Activated CD4-positive, alpha-beta memory T cell treated with anti-CD3 and anti-CD28 coated beads, Interleukin-2, amount 10 ng/mL, durations not matched to agents 7 days and 5 days (primary cell): ENCODE measurements at regions not wholly inside any gene's neighbourhood (a gene's known extent, or its start where the extent isn't known, plus 50 kb on each side); places are given as distances from the start of the nearest gene placed in this dataset.
"Not testable (repeated sequence)": the region's sequence is repeated elsewhere in the genome, so short reads cannot be mapped to it uniquely, and the experiment has no call there.

ENCODE experiments used
- CTCF ChIA-PET: fragments of 350-600 bp; sonication (Branson Sonifier 250); formaldehyde crosslinking; loops from one replicate; lab custom pipeline; 2021; ENCODE audit warnings: antibody characterized with exemption, inconsistent platforms; lab: Charles Lee
- POLR2A ChIA-PET: fragments of 350-600 bp; sonication (Branson Sonifier 250); formaldehyde crosslinking; loops from one replicate; lab custom pipeline; 2021; ENCODE audit warnings: antibody characterized with exemption; lab: Charles Lee
- DNase-seq: peaks from one replicate; pipeline ENCODE4 v3.0.0-alpha.2; 2020
- H3K27ac Mint-ChIP-seq: one replicate; pipeline ENCODE4 v1.8.0; 2021; ENCODE audit warnings: mild to moderate bottlenecking, mixed read lengths
- H3K27me3 Mint-ChIP-seq: one replicate; pipeline ENCODE4 v1.8.0; 2021; ENCODE audit warnings: mixed read lengths
- H3K36me3 Mint-ChIP-seq: one replicate; pipeline ENCODE4 v1.8.0; 2021; ENCODE audit warnings: low read depth, mixed read lengths
- H3K4me1 Mint-ChIP-seq: one replicate; pipeline ENCODE4 v1.8.0; 2021; ENCODE audit warnings: mixed read lengths
- H3K4me3 Mint-ChIP-seq: one replicate; pipeline ENCODE4 v1.8.0; 2021; ENCODE audit warnings: mild to moderate bottlenecking, mixed read lengths
- H3K9me3 Mint-ChIP-seq: one replicate; pipeline ENCODE4 v1.8.0; 2021; ENCODE audit warnings: mixed read lengths

DNA sequence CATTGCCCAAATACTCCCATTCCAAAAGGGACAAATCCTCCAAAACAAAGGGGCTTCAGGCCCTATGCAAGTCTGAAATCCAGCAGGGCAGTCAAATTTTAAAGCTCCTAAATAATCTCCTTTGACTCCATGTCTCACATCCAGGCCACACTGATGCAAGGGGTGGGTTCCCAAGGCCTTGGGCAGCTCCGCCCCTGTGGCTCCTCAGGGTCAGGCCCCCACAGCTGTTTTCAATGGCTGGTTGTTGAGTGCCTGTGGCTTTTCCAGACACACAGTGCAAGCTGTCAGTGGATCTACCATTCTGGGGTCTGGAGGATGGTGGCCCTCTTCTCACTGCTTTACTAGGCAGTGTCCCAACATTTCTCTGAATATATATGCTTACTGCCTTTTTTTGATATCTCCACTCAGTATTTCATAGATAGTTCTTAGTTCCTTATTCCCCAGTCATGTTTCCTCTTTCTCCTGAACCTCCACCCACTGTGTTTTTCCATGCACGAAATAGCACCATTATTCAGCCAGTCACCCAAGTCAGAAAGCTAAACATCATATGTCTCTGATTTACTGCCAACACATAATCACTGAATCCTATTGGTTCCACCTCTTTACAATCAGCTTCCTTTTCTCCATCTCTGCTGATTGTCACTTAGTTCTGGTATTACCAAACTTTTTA lies 172.6 kb upstream of the CACNA2D1 start:
- Mint-ChIP-seq H3K4me1 (no peaks in the 10 kb centered on the region), H3K4me3 (no peak overlapping the region), H3K36me3 (no peaks in the 10 kb centered on the region), H3K27me3 (no peaks in the 10 kb centered on the region), H3K9me3 (peaks cover 2% of the 10 kb centered on the region), H3K27ac (no peak overlapping the region)
- DNase-seq = no peak
- POLR2A ChIA-PET = no interaction called here
- CTCF ChIA-PET = no interaction called here

DNA sequence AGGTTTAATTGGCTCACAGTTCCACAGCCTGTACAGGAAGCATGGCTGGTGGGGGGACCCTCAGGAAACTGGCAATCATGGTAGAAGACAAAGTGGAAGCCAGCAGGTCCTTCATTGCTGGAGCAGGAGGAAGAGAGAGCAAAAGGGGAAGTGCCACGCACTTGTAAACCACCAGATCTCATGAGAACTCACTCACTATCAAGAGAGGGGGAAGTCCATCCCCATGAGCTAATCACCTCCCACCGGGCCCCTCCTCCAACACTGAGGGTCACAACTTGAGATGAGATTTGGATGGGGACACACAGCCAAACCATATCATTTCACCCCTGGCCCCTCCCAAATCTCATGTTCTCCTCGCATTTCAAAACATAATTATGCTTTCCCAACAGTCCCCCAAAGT lies 171.9 kb upstream of the CACNA2D1 start:
- no peak overlapping the region for H3K27ac Mint-ChIP-seq
- no peaks in the 10 kb centered on the region for H3K4me1 Mint-ChIP-seq
- CTCF ChIA-PET = no interaction called here
- no peak overlapping the region for H3K4me3 Mint-ChIP-seq
- no peaks in the 10 kb centered on the region for H3K36me3 Mint-ChIP-seq
- POLR2A ChIA-PET = no interaction called here
- H3K27me3 Mint-ChIP-seq = no peaks in the 10 kb centered on the region
- H3K9me3 Mint-ChIP-seq = peaks cover 2% of the 10 kb centered on the region
- no peak for DNase-seq

DNA sequence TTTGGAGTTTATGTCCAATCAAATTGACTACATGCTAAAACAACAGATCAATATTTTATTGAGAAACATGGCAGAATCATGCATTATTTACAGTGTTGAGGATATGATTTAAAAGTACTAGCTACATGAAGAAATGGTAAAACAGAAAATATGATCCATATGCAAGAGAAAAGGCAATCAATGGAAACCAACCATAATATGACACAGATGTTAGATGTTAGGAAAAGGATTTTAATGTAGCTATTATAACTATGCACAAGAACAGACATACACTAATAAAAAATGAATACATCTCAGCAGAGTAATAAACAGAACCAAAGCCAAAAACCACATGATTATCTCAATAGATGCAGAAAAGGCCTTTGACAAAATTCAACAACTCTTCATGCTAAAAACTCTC lies 166.2 kb upstream of the CACNA2D1 start:
- ChIA-PET CTCF (no interaction called here), POLR2A (no interaction called here)
- Mint-ChIP-seq H3K4me1 (no peaks in the 10 kb centered on the region), H3K9me3 (no peaks in the 10 kb centered on the region), H3K27ac (no peak overlapping the region), H3K4me3 (no peak overlapping the region), H3K36me3 (no peaks in the 10 kb centered on the region), H3K27me3 (no peaks in the 10 kb centered on the region)
- DNase-seq = no peak

DNA sequence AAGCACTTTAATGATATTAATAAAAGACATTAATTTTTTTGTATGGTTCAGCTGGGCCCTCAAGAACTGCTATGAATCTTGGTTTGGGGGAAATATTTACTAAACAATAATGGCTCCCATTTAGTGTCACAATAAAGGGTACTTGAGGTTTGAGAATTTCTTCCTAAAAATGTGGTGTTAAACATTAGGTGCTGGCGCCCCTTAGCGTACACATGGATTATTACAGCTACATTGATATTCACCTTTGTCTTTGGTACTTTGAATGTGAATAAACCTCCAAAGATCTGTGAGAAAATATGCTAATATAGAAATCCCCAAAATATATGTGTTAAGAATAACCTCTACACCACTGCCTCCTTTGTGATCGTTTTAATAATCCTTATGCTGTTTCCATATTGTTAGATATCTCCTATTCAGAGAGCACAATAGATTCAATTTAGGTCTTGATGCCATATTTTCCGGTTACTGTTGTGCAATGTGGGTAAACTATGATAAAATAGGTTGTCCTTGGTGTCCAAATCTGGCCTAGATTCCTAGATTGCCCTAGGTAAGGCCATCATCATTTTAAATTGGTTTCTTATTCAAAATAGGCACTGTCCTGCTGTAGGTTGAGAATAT lies 161.8 kb upstream of the CACNA2D1 start:
- no peaks in the 10 kb centered on the region for H3K9me3 Mint-ChIP-seq
- H3K27ac Mint-ChIP-seq = no peak overlapping the region
- no peaks in the 10 kb centered on the region for H3K36me3 Mint-ChIP-seq
- DNase-seq = no peak
- H3K27me3 Mint-ChIP-seq = no peaks in the 10 kb centered on the region
- POLR2A ChIA-PET = no interaction called here
- H3K4me3 Mint-ChIP-seq = no peak overlapping the region
- no peaks in the 10 kb centered on the region for H3K4me1 Mint-ChIP-seq
- CTCF ChIA-PET = interaction anchor here (0.5 to 1.1 kb wide), 2 partner anchors 9 to 1105 kb away, joined by 3 read pairs; no protein-coding TSS in a partner anchor

DNA sequence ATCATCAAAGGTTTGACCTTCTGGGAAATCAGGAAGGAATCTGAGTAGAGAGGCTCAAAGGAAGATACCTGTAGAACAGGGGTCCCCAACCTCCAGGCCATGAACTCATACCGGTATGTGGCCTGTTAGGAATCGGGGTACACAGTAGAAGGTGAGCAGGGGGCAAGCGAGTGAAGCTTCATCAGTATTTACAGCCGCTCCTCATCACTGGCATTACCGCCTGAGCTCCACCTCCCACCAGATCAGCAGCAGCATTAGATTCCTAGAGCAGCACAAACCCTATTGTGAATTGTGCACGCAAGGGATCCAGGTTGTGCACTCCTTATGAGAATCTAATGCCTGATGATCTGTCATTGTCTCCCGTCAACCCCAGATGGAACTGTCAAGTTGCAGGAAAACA lies 158.5 kb upstream of the CACNA2D1 start:
- no peaks in the 10 kb centered on the region for H3K27me3 Mint-ChIP-seq
- no peak overlapping the region for H3K4me3 Mint-ChIP-seq
- CTCF ChIA-PET = no interaction called here
- no peaks in the 10 kb centered on the region for H3K36me3 Mint-ChIP-seq
- H3K27ac Mint-ChIP-seq = no peak overlapping the region
- H3K4me1 Mint-ChIP-seq = no peaks in the 10 kb centered on the region
- no peak for DNase-seq
- H3K9me3 Mint-ChIP-seq = no peaks in the 10 kb centered on the region
- POLR2A ChIA-PET = no interaction called here

DNA sequence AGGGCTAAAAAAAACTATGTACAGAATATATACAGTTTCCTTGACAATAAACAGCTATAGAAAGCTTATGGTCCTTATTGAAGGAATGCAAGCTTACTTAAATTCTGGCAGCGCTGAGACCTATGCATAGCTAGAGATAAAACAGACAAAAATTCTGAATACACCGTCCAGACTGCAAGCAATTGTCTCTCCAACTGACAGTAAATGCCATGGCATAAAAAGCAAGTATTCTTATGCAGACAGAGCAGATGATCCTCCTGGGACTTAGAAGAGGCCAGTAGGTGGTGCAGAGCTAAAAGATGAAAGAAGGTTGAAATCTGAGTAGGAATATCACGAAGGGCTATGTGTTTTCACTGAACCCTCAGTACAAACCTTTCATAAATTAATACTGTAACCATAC lies 157.0 kb upstream of the CACNA2D1 start:
- no peaks in the 10 kb centered on the region for H3K9me3 Mint-ChIP-seq
- no peaks in the 10 kb centered on the region for H3K36me3 Mint-ChIP-seq
- H3K4me1 Mint-ChIP-seq = no peaks in the 10 kb centered on the region
- ChIA-PET POLR2A (no interaction called here), CTCF (no interaction called here)
- H3K27ac Mint-ChIP-seq = no peak overlapping the region
- DNase-seq = no peak
- no peaks in the 10 kb centered on the region for H3K27me3 Mint-ChIP-seq
- H3K4me3 Mint-ChIP-seq = no peak overlapping the region

DNA sequence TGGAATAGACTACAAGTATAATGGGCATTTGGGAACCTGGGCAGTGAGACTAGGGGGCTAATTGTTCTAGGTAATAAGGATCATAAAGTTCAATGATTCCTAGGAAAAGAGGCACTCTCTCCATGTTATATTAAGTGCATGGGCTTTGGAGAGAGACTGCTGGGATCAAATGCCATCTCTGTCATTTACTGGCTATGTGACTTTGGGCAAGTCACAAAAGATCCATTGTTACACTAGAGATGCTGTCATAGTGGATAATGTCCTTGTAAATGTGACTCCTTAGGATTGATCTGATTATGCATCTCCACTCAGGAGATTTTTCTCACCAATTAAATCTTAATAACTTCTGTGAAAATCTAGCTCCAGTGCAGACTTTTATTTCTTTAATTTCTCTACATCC lies 156.3 kb upstream of the CACNA2D1 start:
- DNase-seq = no peak
- no peaks in the 10 kb centered on the region for H3K9me3 Mint-ChIP-seq
- no peak overlapping the region for H3K27ac Mint-ChIP-seq
- no peaks in the 10 kb centered on the region for H3K27me3 Mint-ChIP-seq
- H3K36me3 Mint-ChIP-seq = no peaks in the 10 kb centered on the region
- H3K4me3 Mint-ChIP-seq = no peak overlapping the region
- H3K4me1 Mint-ChIP-seq = no peaks in the 10 kb centered on the region
- ChIA-PET CTCF (no interaction called here), POLR2A (no interaction called here)

DNA sequence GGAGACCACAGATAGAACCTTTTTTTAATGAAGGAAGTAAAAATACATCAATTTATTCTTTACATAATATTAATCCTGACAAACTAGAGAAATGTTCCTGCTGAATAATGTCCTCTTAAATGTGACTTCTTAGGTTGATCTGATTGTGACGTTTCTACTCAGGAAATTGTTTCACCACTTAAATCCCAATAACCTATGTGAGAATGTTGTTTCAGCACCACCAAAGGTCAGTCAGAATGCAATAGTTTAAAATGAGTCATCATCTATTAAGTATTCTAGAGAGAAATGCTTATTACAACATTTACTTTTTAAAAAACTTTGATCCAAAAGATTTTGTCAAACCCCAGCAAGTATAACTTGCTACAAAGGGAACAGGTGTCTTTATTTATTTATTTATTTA lies 155.4 kb upstream of the CACNA2D1 start:
- Mint-ChIP-seq H3K27ac (no peak overlapping the region), H3K4me1 (no peaks in the 10 kb centered on the region), H3K36me3 (no peaks in the 10 kb centered on the region), H3K9me3 (no peaks in the 10 kb centered on the region), H3K27me3 (no peaks in the 10 kb centered on the region), H3K4me3 (no peak overlapping the region)
- CTCF ChIA-PET = no interaction called here
- no peak for DNase-seq
- POLR2A ChIA-PET = no interaction called here

DNA sequence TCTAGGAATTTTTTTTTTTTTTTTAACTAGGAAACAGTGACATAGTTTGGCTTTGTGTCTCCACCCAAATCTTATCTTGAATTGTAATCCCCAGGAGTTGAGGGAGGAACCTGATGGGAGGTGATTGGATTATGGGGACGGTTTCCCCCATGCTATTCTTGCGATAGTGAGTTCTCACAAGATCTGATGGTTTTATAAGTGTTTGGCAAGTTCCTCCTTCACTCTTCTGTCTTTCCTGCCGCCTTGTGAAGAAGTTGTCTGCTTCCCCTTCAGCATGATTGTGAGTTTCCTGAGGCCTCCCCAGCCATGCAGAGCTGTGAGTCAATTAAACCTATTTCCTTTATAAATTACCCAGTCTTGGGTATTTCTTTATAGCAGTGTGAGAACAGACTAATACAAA lies 152.2 kb upstream of the CACNA2D1 start:
- H3K36me3 Mint-ChIP-seq, CTCF ChIA-PET, H3K27ac Mint-ChIP-seq, H3K27me3 Mint-ChIP-seq, H3K4me3 Mint-ChIP-seq, DNase-seq, H3K4me1 Mint-ChIP-seq, H3K9me3 Mint-ChIP-seq, POLR2A ChIA-PET: not testable (repeated sequence)

DNA sequence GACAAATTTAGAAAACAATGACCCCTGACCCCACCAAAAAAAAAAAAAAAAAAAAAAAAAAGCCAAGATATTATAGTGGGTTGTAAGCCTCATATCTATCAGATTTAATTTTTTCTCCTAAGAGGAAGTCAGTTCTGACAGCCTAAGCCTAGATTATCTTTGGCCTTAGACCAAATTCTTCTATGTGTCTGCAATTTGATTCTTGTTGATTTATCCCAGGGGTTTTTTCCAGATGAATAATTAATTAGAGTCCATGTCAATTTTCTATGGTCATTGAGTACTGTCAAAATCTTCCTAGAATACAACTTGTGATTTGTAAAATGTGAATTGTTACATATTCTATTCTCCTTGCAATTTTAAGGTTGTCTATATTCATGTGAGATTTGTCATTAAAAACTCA lies 151.6 kb upstream of the CACNA2D1 start:
- Mint-ChIP-seq H3K4me3 (no peak overlapping the region), H3K27ac (no peak overlapping the region), H3K9me3 (no peaks in the 10 kb centered on the region), H3K36me3 (no peaks in the 10 kb centered on the region), H3K4me1 (no peaks in the 10 kb centered on the region), H3K27me3 (no peaks in the 10 kb centered on the region)
- ChIA-PET CTCF (no interaction called here), POLR2A (no interaction called here)
- no peak for DNase-seq

DNA sequence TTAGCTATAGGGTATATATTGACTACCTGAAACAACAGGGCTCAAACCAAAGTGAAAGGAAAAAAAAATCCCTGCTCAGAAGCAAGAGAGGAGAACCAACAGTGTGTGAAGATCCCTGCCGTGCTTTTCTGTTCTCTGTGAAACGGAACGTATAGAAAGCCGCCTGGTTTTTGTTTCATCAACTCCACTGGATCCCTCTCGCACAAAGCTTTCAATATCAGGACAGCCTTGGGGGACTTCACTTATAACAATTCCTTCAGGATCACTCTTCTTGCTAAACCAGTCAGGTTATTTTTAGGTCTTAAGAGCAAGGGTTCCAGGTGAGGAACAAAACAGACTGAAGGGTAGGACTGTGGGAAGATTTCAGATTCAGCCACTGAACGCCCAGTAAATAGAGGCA lies 151.1 kb upstream of the CACNA2D1 start:
- H3K27ac Mint-ChIP-seq = no peak overlapping the region
- no peaks in the 10 kb centered on the region for H3K9me3 Mint-ChIP-seq
- no peaks in the 10 kb centered on the region for H3K4me1 Mint-ChIP-seq
- CTCF ChIA-PET = interaction anchor here (1.2 kb wide), 1 partner anchor 22 kb away, joined by 3 read pairs; no protein-coding TSS in a partner anchor
- no peaks in the 10 kb centered on the region for H3K36me3 Mint-ChIP-seq
- DNase-seq = no peak
- H3K4me3 Mint-ChIP-seq = no peak overlapping the region
- POLR2A ChIA-PET = no interaction called here
- no peaks in the 10 kb centered on the region for H3K27me3 Mint-ChIP-seq

DNA sequence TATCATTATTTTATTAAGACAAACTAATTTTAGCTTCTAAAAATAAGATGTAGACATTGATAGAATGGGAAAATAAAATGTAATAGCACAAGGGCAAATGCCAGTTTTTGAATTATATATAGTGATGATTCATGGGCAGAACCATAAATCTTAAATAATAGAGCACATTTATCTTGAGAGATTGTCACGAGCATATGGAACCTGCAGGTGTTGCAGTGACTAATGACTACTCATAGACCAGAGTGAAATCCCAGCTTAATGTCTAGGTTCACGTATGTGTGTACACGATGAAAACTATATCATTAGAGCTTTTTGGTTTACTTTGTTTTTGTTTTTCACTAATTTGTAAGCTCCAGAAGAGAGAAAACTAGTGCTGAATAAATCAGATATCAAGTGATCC lies 150.2 kb upstream of the CACNA2D1 start:
- H3K9me3 Mint-ChIP-seq = no peaks in the 10 kb centered on the region
- ChIA-PET CTCF (interaction anchor here (1.0 to 1.2 kb wide), 2 partner anchors 21 to 22 kb away, joined by 3 read pairs; no protein-coding TSS in a partner anchor), POLR2A (no interaction called here)
- no peak overlapping the region for H3K4me3 Mint-ChIP-seq
- no peaks in the 10 kb centered on the region for H3K4me1 Mint-ChIP-seq
- H3K36me3 Mint-ChIP-seq = no peaks in the 10 kb centered on the region
- H3K27ac Mint-ChIP-seq = no peak overlapping the region
- no peak for DNase-seq
- H3K27me3 Mint-ChIP-seq = no peaks in the 10 kb centered on the region

DNA sequence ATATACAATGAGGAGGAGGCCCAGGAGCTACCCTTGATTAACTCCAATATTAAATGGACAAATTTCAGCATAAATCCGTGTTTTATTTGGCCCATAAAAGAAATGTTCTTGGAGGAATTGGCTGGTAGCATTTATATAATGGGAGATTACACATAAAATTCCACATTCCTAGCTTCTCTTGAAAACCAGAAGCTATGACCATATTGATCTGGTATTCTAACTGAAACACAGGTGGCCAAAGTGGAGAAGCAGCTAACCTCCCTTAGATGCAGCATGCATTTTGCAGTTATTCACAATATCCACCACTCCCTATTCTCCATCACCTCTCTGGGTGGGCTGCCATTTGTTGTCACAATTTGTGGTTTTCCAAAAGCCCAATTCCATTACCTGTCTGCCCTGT lies 148.8 kb upstream of the CACNA2D1 start:
- Mint-ChIP-seq H3K27me3 (no peaks in the 10 kb centered on the region), H3K36me3 (no peaks in the 10 kb centered on the region), H3K27ac (no peak overlapping the region), H3K4me1 (no peaks in the 10 kb centered on the region), H3K4me3 (no peak overlapping the region), H3K9me3 (no peaks in the 10 kb centered on the region)
- POLR2A ChIA-PET = no interaction called here
- CTCF ChIA-PET = no interaction called here
- DNase-seq = no peak

DNA sequence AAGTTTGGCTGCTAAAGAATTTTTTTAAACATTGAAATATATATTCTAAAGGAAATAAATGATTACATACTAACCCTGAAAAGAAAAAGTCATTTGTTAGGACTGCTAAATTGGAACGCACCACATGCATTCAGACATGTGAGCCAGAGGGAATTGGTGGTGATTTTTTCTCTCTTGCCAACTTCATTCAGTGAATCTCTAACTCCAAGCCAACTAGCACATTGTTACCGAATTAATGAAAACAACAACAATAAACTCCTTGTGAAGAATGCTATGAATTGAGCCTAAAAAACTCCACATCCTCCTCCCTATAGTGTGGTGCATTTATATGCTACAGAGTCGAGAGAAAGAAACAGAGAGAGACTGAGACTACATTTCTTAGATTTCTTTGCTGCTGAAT lies 135.5 kb upstream of the CACNA2D1 start:
- ChIA-PET POLR2A (no interaction called here), CTCF (no interaction called here)
- Mint-ChIP-seq H3K4me1 (no peaks in the 10 kb centered on the region), H3K9me3 (no peaks in the 10 kb centered on the region), H3K36me3 (no peaks in the 10 kb centered on the region), H3K4me3 (no peak overlapping the region), H3K27ac (no peak overlapping the region), H3K27me3 (no peaks in the 10 kb centered on the region)
- no peak for DNase-seq
